ENCODE measurements at regions not wholly inside any gene's neighbourhood (a gene's known extent, or its start where the extent isn't known, plus 50 kb on each side); places are given as distances from the start of the nearest gene placed in this dataset.
"Not testable (repeated sequence)": the region's sequence is repeated elsewhere in the genome, so short reads cannot be mapped to it uniquely, and the experiment has no call there.

DNA sequence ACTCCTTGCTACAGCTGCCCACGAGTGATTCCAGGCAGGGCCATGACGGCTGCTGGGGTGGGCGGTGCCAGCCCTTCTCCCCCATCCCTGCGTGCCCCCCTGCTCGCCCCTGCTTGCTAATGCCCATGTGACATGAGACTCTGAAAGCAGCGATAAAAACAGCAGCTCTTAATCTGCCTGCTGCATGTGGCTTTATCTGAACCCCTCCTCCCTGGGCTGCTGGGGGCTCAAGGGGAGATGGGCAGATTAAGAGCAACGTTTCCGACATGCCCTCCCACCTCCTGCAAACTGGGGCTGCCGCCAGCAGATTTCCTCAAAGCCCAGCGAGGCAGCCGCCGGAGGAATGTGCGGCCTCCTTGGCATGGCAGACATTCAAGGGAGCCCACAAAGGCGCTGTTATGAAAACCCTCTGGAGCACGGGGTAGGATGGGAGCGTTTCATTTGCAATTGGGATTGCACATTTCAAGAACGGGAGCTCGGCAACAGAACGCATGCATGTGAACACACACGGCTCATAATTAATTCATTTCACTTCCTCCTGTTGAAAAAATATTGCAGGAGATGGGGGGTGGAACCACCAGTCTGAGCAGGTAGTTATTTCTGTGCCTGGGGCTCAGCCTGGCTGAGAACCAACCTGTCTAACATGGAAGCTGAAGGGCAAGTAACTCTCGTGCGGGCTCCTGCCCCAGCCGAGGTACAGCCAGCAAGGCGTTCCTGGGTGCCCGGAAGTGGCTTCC is 504.2 kb upstream of the PROK2 start:
- DNase-seq = no peak

DNA sequence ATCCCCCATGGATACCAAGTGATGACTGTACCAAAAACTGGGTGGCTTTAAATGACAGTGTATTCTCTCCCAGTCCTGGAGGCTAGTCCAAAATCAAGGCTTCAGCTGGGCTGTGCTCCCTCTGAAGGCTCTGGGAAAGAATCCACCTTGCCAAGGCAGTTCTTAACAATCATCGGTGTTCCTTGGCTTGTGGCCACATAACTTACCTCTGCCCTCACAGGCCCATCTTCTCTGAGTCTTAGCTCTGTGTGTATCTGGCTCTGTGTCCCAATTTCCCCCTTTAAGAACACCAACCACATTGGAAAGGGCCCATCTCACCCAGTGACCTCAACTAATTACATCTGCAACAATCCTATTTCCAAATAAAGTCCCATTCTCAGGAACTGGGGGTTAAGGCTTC is 503.0 kb upstream of the PROK2 start:
- DNase-seq = no peak

DNA sequence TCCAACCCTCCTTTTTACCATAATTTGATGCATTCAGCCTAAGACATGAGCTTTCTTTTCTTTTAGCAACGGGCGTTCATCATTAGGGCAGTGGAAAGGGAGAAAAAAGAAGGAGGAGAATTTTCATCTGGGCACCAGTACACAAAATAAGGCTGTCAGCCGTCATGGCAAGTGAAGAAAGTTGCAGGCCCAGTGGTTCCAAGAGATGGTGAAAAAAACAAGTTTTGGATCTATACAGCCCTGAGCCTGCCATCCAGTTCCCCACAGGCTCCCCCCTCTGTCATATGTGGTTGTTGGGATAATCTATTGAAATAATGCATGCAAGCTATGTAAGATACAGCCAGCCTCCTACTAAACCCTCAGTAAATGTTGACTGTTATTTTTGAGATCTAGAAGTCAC is 500.6 kb upstream of the PROK2 start:
- no peak for DNase-seq

DNA sequence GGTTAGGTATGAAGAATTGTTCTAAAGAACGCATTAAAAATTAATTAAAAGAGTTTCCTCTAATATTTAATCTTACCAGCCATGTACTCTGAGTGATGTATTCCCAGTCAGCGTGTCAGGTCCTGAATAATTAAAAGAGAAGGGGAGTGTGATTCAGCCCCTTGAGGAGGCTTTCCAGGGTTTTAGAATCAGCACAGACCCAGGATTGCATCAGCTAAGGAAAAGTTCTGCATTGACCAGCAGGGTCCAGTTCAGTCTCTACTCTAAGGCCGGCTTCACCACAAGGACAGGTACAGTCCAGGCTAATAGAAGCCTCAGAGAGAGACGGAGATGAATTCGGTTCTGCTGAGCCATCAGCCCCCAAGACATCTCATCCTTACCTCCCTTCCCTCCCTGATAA is 499.5 kb upstream of the PROK2 start:
- DNase-seq = no peak

DNA sequence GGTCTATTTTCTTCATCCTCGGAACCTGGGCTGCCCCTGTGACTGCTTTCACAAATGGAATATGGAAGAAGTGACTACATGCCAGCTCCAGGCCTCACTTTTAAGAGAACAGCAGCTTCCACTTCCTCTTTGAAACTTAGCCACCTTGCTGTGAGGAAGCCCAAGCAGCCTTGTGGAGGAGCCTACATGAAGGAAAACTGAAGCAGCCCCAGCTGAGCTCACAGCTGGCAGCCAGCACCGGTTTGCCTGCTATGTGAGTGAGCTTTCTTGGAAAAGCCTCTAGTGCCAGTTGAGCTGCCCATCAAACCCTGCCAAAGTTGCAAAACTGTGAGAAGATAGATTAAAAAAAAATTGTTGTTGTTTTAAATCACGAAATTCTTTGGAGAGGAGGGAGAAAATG is 498.0 kb upstream of the PROK2 start:
- no peak for DNase-seq

DNA sequence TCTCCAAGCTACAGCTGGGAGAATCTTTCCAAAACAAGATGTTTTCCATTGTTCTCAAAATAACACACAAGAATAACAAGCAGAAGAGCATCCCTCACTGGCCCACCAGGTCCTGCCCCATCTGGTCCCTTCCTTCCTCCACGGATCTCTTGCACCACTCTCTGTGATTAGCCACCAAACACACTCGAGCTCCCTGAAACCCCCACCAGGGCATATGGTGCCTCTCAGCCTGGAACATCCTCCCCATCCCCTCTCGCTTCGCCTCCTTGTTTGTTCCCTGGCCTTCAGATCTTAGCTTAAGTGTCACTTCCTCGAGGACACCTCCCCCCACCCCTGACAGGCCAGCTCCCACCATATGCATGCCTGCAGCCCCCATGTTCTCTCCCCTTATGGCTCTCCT is 496.6 kb upstream of the PROK2 start:
- no peak for DNase-seq

DNA sequence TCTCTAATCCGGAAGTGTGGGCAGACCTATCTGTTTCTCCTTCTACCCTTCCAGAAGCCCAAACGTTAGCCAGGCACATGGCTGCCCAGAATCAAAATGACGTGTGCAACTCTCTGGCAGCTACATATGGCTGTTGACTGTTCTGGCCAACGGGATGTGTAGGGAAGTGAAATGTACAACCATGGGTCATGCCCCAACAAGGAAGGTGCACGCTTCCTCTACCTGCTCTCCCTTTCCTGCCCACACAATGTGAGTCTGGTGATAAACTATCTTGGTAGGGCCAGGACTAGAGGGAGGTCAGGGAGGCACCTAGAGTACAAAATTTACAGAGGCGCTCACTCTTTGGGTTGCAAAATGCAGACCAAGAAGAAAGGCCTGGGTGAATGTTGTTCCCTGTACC is 495.9 kb upstream of the PROK2 start:
- no peak for DNase-seq

DNA sequence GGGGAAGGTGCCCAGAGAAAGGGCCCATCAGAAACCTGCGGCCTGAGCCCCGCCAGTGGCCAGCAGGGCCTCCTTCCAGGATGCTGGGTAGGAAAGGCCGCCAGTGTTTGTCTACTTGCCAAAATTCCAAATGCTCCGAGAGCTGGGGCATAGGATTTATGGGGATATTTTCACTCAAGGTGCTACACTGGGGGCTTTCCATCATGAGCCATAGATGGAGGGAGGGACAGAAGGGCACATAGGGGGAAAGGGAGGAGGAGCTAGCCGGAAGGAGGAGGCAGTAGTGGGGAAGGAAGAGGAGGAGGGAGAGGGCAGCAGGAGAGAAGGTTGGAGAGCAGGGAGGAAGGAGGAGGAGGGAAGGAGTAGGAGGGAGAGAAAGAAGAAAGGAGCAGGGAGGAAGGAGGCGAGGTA is 494.7 kb upstream of the PROK2 start:
- no peak for DNase-seq

DNA sequence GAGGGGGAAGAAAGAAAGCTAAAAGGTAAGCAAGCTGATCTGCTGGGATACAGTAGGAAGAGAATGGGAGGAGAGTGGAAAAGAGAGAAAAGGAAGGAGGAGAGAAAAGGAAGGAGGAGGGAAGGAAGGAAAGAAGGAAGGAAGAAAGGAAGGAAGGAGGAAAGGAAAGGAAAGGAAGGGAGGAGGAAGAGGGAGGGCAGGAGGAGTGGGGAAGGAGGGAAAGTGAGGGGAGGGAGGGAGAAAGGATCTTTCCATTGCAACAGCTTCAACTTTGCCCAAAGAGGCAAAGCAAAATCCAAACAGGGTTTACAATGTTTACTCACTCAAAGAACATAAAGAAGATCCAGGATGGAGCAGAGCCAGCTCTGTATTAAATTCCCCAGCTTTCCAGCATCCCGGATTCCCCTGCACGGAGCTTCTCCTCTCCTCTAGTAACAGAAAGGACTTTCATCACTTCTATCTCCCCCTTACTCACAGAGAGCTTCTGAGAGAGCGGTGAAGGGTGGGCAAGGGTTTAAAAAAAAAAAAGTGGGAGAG is 494.2 kb upstream of the PROK2 start:
- no peak for DNase-seq

DNA sequence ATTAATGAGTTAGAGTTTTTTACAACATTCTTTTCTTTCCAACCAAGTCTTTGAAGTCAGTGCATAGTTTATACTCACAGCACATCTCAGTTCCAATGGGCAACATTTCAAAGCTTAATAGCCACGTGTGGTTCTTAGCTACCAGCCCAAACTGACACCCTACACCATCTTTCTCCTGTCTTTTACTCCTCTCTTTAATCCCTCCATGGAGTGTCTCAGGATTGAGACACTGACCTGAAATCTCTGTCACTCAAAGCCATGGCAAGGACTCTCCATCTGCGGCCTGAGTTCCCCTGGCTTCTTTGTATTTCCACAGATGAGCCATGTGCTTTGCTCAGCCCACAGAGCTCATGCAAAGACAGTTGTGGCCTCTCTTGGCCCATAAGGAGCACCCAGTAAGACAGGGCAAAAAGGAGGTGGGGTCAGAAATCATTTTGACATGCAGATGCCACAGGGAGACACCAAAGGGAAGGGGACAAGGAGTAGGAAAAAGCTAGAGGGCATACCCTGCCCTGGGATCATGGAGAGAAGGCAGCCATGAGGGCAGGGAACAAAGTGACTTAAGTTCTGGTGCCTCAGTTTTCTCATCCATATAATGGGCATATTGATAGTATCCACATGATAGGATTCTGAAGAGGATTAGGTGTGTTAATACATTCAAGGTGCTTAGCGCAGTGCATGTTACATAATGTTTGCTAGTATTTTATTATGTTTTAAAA is 493.6 kb upstream of the PROK2 start:
- no peak for DNase-seq

DNA sequence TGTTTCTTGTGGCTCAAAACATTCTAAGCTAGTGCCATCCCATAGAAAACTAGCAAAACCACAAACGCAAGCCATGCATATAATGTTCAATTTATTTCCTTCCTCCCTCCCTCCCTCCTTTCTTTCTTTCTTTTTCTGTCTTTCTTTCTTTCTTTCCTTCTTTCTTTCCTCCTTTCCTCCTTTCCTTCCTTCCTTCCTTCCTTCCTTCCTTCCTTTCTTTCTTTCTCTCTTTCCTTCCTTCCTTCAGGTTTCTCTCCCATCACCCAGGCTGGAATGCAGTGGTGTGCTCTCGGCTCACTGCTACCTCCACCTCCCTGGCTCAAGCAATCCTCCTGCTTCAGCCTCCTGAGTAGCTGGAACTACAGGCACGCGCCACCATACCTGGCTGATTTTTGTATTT is 492.8 kb upstream of the PROK2 start:
- DNase-seq = no peak

DNA sequence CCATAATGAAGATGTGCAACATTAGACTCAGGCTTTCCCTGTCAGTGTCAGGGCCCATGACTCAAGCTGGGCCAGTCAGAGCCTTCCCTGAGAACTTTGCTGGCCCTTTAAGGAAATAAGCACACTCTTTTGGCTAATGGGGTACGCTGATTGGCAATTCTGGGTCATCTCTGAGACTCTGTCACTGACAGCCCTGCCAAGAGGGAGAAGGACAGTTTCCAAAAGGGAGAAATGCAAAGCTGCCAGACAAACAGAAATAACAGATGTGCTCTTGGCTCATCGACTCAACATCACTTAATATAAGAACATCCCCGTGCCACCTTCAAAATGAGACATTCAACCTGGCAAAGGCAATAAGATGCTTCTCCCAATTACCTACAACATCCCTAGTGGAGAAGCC is 491.9 kb upstream of the PROK2 start:
- no peak for DNase-seq

DNA sequence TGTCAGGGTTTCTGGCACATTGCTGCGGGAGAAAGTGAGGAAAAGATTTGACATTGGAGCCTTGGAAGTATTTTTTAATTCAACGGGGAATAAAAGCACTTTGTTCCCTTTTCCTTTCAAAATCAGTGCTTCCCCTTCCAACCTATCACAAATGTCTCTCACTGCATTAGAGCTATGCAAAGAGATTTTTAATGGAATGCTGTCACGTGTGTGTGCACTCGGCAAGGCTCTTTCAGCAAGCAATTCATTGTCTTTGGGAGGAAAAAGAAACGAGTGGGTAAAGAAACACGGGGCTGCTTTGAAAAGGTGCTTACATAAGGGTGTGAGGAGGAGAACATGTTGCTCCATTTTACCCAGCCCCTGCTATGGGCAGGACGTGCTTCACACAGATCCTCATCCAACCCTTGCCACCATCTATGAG is 490.4 kb upstream of the PROK2 start:
- no peak for DNase-seq

DNA sequence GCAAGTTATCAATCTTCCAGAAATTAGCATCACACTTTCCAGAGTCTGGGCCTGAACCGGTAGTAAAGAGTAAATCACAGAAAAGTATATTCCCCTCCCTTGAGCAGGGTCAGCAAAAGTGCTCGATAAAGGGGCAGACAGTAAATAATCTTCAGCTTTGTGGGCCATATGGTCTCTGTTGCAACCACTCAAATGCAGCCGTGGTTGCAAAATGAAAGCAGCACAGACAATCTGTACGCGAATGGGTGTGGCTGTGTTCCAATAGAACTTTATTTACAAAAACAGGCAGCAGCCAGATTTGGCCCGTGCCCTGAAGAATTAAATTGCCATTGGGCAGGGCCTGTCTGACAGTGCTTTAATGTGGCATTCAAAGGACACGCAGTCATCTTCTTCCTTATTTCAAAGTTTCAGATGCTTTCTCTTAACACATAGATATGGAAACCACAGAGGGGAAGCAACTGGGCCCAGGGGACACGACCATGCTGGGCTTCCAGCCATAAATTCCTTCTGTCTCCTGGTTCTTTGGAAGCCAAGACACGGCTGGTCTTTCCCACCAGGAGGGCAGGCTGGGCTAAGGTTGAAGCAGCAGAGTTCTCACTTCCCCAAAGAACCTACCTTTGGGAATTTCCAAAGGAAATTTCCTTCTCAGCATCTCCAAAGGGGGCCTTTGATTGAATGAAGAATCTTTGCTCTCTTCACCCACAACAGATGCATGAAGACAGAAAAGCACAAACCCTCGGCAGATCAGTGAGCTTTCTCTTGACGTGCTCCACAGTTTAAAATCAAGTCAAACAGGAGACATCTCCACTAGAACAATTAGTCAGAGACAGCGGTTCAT is 489.8 kb upstream of the PROK2 start:
- DNase-seq = no peak

DNA sequence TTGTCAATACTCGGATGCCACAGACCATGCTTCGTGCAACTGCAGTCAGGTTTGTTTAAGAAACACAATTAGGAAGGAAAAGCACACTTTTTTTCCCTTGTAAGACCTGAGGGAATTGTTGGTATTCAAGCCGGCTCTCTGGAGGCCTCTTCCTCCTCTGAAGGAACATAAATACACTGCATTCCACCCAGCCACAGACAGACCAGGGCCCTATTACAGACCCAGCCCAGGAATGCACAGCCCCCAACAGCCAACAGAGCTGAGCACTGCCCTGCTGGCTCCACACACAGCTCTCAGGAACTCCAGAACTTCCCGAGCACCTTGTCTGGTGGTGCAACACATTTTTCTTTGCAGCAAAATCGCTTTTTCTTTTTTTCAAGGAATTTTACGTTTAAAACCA is 488.7 kb upstream of the PROK2 start:
- DNase-seq = no peak

DNA sequence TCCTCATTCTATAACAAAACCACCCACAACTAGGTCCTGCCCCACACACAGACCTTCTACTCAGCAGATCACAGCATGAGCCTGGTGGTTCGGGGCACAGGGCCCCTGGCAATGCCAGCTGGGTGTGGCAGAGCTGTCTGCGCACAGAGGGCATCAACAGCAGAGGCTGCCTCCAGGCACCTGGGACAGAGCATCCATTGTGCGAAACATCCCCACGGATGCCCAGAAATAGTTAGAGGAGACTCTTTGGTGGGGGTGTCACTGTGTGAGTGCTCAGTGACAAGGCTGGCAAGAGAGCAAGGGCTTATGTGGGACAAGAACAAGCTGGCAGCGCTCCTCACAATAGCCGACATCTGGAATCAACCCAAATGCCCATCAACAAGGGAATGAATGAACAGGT is 487.4 kb upstream of the PROK2 start:
- no peak for DNase-seq

DNA sequence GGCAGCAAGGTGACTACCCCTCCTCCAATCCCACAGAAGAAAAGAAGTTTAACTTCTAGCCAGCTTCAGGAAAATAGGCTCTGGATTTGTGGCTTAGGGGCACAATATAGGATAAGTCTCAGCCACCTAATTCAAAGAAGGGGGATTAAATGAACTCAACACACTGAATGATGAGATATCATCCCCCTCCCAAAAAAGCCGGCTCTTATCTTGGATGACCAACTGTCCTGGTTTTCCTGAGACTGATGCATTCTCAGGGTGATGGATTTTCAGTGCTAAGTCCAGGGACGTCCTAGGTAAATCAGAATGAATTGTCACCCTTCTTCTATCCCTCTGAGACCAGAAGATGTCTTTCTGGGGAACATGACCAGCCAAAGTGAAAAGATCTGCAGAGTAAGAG is 487.0 kb upstream of the PROK2 start:
- no peak for DNase-seq

DNA sequence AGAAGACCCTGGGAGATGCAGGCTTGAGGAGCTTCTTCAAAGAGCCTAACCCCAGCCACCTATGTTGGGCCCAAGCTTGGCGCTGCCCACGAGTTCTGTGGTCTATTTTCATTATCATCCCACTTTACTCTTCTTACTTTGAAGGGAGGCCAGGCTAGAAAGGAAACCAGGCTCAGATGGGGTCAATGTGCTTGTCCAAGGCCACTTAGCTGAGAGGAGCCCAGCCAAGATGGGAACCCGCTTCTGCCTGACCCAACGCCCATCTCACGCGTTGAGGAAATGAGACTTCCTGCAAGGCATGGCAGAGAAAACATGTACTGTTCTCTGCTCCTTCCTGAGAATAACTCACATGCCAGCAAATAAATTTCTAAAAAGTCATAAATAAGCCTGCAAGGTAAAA is 486.3 kb upstream of the PROK2 start:
- DNase-seq = no peak

DNA sequence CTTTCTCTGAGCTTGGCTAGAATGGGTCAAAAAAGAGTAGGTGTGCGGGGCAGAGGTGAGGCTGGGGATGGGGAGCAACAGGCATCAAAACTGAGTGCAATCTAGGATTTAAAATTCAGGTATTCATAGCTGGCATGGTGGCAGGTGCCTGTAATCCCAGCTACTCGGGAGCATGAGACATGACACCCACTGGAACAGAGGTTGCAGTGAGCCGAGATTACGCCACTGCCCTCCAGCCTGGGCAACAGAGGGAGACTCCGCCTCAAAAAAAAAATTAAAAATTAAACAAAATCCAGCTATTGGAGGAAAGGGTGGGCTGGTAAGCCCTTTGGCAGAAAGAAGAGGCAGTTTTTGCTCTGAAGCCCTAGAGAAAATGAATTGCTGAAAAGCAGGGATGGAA is 485.8 kb upstream of the PROK2 start:
- DNase-seq = no peak

DNA sequence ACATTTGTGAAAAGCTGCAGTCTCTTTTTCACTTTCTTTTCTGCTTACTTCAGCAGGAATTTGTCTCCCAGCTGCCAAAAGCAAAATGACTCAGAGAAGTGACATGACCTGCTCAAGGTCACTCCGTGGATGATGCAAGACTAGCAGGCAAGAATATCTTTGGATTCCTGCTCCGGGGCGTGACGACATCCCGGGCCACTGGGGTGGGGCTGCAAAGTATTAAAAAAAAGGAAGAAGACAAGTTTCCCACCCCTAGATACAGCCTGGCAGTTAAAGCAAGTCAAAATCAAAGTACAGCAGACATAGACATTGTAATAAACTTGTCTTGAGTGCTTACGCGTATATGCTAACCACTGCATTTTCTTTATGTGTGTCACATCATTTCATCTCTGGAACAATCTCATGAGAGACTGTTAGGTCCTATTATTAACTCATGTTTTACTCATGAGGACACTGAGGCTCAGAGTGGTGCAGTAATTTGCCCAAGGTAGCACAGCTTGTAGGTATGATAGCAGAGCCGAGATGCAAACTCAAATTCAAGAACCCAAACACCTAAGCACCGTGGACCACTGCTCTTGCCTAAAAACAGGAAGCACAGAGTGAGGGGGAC is 485.2 kb upstream of the PROK2 start:
- no peak for DNase-seq

DNA sequence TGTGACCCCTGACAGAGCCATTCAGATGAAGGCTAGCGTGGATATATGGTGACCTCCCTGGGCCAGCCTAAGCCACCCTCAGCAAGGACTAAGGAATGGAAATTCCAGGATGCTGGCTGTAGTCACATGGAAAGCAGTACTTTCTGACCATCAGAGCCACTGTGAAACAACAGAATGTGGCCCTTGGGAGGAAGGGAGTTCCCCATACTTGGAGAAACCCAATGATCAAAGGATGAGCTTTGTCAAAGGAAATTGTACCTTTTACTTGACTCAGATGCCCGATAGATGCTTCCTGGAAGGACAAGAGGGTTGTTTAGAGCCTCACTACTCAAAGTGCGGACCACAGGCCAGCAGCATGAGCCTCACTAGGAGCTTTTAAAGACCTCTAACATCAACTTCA is 484.5 kb upstream of the PROK2 start:
- DNase-seq = no peak

DNA sequence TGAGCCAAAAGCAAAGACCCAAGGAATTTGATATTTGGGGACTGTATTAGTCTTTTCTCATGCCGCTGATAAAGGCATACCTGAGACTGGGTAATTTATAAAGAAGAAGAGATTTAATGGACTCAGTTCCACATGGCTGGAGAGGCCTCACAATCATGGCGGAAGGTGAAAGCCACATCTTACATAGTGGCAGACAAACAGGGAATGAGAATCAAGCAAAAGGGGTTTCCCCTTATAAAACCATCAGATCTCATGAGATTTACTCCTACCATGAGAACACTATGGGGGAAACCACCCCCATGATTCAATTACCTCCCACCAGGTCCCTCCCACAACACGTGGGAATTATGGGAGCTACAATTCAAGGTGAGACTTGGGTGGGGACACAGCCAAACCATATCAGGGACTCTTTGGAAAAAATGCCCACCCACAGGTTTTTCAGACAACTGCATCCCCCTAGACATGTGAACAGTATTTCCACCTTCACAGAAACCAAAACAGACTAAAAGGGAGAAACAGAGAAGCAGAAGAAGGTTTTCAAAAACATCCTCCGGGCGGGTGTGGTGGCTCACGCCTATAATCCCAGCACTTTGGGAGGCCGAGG is 482.1 kb upstream of the PROK2 start:
- DNase-seq = not testable (repeated sequence)

DNA sequence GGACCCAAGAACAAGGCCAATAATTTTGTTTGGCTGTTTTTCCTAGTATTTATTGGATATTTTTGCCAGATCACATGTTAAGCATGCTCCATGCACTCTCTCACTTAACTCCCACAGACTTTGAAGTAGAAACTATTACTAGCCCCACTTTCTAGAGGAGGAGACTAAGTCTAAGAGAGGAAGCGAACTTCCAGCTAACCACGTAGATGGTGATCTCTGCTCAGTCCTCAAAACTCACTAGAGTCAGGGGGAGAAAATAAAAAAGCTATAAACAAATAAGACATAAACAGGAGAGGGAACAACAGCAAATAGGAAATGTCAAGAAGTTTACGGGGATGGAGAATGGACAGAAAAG is 481.0 kb upstream of the PROK2 start:
- DNase-seq = no peak
